ENCODE measurements at regions not wholly inside any gene's neighbourhood (a gene's known extent, or its start where the extent isn't known, plus 50 kb on each side); places are given as distances from the start of the nearest gene placed in this dataset.

DNA sequence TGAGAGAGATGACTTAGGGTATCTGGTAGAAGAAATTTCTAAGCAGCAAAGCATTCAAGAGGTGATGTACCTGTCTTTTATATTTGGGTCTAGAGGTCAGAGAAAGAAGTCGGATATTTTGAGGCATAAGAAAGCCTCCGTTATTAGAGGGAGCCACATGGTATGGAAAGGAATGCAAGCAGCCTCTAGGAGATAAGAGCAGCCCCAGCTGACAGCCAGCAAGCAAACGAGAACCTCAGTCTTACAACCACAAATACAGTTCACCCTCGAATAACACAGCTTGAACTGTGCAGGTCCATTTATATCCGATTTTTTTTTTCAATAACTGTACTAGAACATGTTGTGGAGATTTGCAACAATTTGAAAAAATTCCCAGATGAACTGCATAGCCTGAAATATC, 190.7 kb upstream of the VGLL2 start:
- ChIA-PET POLR2A (no interaction called here), CTCF (no interaction called here)
- TF ChIP-seq, protein P1, sequence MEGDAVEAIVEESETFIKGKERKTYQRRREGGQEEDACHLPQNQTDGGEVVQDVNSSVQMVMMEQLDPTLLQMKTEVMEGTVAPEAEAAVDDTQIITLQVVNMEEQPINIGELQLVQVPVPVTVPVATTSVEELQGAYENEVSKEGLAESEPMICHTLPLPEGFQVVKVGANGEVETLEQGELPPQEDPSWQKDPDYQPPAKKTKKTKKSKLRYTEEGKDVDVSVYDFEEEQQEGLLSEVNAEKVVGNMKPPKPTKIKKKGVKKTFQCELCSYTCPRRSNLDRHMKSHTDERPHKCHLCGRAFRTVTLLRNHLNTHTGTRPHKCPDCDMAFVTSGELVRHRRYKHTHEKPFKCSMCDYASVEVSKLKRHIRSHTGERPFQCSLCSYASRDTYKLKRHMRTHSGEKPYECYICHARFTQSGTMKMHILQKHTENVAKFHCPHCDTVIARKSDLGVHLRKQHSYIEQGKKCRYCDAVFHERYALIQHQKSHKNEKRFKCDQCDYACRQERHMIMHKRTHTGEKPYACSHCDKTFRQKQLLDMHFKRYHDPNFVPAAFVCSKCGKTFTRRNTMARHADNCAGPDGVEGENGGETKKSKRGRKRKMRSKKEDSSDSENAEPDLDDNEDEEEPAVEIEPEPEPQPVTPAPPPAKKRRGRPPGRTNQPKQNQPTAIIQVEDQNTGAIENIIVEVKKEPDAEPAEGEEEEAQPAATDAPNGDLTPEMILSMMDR (IDR thresholded peaks at IDR 0.05; ENCODE audit: control extremely low read depth, extremely low read depth, low read depth, missing control alignments) = no peak
- no peak for DNase-seq (ENCODE audit: extremely low spot score)

DNA sequence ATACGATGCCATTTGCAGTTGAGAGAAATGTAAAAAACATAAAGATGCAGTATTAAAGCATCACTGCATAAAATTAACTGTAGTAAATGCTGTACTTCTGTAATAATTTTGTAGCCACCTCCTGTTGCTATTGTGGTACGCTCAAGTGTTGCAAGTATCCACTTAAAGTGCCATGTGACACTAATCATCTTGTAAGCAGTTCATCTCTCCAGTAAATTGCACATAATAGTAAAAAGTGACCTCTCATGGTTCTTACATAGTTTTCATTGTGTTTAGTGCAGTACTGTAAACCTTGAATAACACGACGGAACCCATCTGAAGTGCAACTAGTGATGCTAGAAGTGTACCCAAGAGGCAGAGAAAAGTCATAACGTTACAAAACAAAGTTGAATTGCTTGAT, 190.1 kb upstream of the VGLL2 start:
- POLR2A ChIA-PET = no interaction called here
- CTCF ChIA-PET = no interaction called here
- TF ChIP-seq, protein P1 (IDR thresholded peaks at IDR 0.05; ENCODE audit: control extremely low read depth, extremely low read depth, low read depth, missing control alignments) = no peak
- no peak for DNase-seq (ENCODE audit: extremely low spot score)

DNA sequence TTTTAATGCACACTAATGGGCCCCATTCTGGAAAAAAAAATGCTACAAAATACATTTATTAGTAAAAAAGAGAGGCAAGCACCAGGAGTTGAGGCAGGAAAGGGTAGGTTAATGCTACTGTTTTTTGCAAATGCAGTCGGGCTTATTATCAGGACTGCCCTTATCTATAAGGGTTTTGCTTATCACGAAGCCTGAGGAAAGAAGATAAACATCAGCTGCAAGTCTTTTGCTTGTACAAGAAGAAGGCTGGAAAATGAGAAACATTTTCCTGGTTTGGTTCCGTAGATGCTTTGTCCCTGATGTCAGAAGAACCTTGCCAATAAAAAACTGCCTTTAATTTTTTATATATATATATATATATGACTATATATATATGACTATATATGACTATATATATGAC, 189.3 kb upstream of the VGLL2 start:
- TF ChIP-seq, protein P1 (IDR thresholded peaks at IDR 0.05; ENCODE audit: control extremely low read depth, extremely low read depth, low read depth, missing control alignments) = no peak
- CTCF ChIA-PET = no interaction called here
- POLR2A ChIA-PET = no interaction called here
- no peak for DNase-seq (ENCODE audit: extremely low spot score)

GRCh38 chr6:117077300-117077699, 188.1 kb upstream of the VGLL2 start:
- ChIA-PET POLR2A (no interaction called here), CTCF (no interaction called here)
- no peak for DNase-seq (ENCODE audit: extremely low spot score)
- TF ChIP-seq, protein P1 (IDR thresholded peaks at IDR 0.05; ENCODE audit: control extremely low read depth, extremely low read depth, low read depth, missing control alignments) = no peak

GRCh38 chr6:117078624-117079023, 186.7 kb upstream of the VGLL2 start:
- DNase-seq (ENCODE audit: extremely low spot score) = no peak
- ChIA-PET CTCF (no interaction called here), POLR2A (no interaction called here)
- TF ChIP-seq, protein P1 (IDR thresholded peaks at IDR 0.05; ENCODE audit: control extremely low read depth, extremely low read depth, low read depth, missing control alignments) = no peak

DNA sequence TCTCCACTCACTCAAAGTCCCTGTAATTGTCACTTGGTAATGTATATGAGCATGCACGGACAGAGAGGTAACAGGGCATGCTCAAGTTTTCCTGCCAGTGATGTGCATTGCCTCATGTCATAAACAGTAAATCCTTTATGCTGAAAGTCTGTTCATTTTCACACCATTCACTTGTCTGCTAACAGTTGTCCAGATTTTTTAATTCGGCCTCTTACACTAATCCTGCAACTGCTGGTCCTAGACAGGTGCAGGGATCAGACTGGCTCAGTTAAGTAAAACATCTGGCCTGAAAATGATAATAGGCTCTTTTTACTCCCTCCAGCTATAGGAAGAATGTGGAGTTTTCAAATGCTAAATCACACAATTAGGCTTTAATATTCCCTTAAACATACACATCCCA, 185.4 kb upstream of the VGLL2 start:
- no peak for DNase-seq (ENCODE audit: extremely low spot score)
- CTCF ChIA-PET = no interaction called here
- TF ChIP-seq, protein P1 (IDR thresholded peaks at IDR 0.05; ENCODE audit: control extremely low read depth, extremely low read depth, low read depth, missing control alignments) = no peak
- POLR2A ChIA-PET = no interaction called here

GRCh38 chr6:117089604-117090003, 175.8 kb upstream of the VGLL2 start:
- TF ChIP-seq, protein P1 (IDR thresholded peaks at IDR 0.05; ENCODE audit: control extremely low read depth, extremely low read depth, low read depth, missing control alignments) = no peak
- no peak for DNase-seq (ENCODE audit: extremely low spot score)
- ChIA-PET CTCF (no interaction called here), POLR2A (no interaction called here)

All from GM10248 (cell line).